Cardiac muscle cell (in vitro differentiated cells and primary cell): ENCODE measurements at regions not wholly inside any gene's neighbourhood (a gene's known extent, or its start where the extent isn't known, plus 50 kb on each side); places are given as distances from the start of the nearest gene placed in this dataset.

ENCODE experiments used
- DNase-seq, 2 donors: peaks; one replicate each; pipeline versions ENCODE4 v3.0.0 to v3.0.0-alpha.2; 2010 to 2017; ENCODE audit warnings: low read depth in 1 of 2, low spot score in 1 of 2
- H3K27ac ChIP-seq: fragments of 200-600 bp; sonication (generic); 2 replicates; pipeline ENCODE4 v1.5.1; 2016
- H3K27me3 ChIP-seq: fragments of 200-600 bp; sonication (generic); 2 replicates; pipeline ENCODE4 v1.6.0; 2016; ENCODE audit warnings: control low read depth
- H3K36me3 ChIP-seq: fragments of 200-600 bp; sonication (generic); 2 replicates; pipeline ENCODE4 v1.5.1; 2016; ENCODE audit warnings: control low read depth
- H3K4me1 ChIP-seq: fragments of 200-600 bp; sonication (generic); 2 replicates; pipeline ENCODE4 v1.8.1; 2017; ENCODE audit warnings: low read depth, mild to moderate bottlenecking, mixed run types
- H3K4me3 ChIP-seq: fragments of 200-600 bp; sonication (generic); 2 replicates; pipeline ENCODE4 v1.5.1; 2016; ENCODE audit warnings: mild to moderate bottlenecking
- H3K9me3 ChIP-seq: fragments of 200-600 bp; sonication (generic); 2 replicates; pipeline ENCODE4 v1.5.1; 2017; ENCODE audit warnings: low read depth, mild to moderate bottlenecking, control low read depth
- TF ChIP-seq, protein P1 (sequence below): IDR thresholded peaks from 2 replicates; pipeline ENCODE4 v1.5.1; 2012; ENCODE audit warnings: low read depth, mild to moderate bottlenecking, low read length

DNA sequence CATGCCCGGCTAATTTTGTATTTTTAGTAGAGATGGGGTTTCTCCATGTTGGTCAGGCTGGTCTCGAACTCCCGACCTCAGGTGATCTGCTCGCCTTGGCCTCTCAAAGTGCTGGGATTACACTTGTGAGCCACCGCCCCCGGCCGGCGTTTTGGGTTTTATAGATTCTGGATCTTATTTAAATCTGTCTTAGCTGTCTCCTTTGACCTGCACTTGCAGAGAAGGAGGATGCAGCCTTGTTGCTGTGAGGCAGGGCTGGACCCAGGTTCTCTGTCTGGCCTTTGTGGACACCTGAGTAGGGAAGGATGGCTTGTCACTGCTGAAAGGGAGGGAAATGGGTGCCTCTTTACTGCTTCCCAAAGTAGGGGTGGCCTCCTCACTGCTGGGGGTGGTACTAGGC is 83.0 kb upstream of the HS6ST1 start:
- H3K4me1 ChIP-seq, result no peaks in the 10 kb centered on the region
- H3K27ac ChIP-seq, result no peak overlapping the region
- no peak for DNase-seq
- TF ChIP-seq, protein P1, sequence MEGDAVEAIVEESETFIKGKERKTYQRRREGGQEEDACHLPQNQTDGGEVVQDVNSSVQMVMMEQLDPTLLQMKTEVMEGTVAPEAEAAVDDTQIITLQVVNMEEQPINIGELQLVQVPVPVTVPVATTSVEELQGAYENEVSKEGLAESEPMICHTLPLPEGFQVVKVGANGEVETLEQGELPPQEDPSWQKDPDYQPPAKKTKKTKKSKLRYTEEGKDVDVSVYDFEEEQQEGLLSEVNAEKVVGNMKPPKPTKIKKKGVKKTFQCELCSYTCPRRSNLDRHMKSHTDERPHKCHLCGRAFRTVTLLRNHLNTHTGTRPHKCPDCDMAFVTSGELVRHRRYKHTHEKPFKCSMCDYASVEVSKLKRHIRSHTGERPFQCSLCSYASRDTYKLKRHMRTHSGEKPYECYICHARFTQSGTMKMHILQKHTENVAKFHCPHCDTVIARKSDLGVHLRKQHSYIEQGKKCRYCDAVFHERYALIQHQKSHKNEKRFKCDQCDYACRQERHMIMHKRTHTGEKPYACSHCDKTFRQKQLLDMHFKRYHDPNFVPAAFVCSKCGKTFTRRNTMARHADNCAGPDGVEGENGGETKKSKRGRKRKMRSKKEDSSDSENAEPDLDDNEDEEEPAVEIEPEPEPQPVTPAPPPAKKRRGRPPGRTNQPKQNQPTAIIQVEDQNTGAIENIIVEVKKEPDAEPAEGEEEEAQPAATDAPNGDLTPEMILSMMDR, result no peak
- H3K4me3 ChIP-seq, result no peak overlapping the region
- H3K9me3 ChIP-seq, result no peaks in the 10 kb centered on the region
- no peaks in the 10 kb centered on the region for H3K36me3 ChIP-seq
- no peaks in the 10 kb centered on the region for H3K27me3 ChIP-seq

DNA sequence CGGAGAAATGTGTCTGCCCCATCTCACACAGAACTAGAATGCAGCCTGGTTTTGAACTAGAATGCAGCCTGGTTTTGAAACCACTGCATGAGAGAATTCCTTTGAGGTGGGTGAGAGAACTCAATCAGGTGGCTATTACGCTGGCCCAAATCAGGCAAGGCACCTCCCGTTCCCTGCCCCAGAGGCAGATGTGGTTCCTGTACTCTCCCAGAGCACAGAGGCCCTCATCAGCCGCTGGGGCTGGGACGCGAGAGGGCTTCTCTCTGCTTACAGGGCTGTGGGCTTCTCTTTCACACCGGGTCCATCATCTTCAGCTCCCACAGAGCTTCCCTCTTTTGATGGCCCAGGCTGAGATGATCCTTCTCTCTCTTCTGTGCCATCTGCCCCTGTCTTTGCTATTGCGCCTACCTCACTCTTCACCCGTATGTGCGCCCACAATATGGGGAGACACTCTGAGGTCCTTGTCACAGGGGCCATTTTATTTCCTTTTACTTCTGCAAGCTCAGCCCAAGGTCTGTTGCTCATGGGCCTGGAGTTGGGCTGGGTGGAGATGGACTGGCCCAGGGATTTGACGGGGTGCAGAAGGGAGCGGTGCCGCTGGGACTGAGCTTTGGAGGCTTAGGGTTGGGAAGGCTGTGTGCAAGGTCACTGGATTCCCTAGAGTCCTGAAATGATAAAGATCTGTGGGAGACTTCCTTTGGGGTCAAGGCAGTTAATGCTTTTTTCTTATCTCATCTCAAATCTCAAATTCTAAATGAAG is 84.4 kb upstream of the HS6ST1 start:
- Histone ChIP-seq H3K36me3 (no peaks in the 10 kb centered on the region), H3K27ac (no peak overlapping the region), H3K9me3 (no peaks in the 10 kb centered on the region), H3K27me3 (no peaks in the 10 kb centered on the region), H3K4me1 (no peaks in the 10 kb centered on the region), H3K4me3 (no peak overlapping the region)
- DNase-seq, result no peak
- TF ChIP-seq, protein P1, result no peak

DNA sequence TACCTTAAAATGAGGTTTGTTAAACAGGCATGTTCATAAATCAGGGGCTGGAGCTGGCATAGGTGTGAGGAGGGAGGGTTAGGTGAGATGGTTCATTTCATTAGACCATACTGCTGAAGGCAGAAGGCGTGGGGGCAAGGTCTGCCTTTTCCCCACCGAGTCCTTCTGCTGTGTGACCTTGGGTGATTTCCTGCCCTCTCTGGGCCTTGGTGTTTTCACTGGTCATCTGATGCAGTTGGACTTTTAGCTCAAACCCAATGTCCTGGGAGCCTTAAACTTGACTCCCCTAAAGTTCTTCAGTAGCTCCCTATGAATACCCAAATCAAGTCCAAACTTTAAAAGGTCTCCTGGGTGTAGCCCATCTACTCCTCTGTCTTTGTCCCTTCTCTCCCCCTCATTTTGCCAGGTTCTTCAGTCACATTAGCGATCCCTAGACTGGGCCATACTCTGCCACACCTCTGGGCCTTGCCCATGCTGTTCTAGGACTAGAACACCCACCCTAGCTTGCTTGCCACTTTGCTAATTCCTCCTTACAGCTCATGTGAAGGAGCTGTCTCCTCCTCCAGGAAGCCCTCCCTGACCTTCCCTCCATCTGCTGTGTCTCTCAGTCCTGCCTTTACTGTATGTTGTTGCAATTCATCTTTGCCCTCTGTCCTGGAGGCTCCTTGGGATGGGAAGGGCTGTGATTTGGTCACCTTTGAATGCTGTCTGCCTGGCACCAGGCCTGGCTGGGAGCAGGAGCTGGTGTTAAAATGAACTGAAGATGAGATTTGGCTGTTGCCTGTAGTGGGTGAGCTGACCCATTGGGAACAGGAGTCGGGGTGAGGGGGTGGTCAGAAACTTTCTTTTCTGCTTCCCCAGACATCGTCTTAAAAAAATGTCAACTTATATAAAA is 85.4 kb upstream of the HS6ST1 start:
- H3K36me3 ChIP-seq, result no peaks in the 10 kb centered on the region

DNA sequence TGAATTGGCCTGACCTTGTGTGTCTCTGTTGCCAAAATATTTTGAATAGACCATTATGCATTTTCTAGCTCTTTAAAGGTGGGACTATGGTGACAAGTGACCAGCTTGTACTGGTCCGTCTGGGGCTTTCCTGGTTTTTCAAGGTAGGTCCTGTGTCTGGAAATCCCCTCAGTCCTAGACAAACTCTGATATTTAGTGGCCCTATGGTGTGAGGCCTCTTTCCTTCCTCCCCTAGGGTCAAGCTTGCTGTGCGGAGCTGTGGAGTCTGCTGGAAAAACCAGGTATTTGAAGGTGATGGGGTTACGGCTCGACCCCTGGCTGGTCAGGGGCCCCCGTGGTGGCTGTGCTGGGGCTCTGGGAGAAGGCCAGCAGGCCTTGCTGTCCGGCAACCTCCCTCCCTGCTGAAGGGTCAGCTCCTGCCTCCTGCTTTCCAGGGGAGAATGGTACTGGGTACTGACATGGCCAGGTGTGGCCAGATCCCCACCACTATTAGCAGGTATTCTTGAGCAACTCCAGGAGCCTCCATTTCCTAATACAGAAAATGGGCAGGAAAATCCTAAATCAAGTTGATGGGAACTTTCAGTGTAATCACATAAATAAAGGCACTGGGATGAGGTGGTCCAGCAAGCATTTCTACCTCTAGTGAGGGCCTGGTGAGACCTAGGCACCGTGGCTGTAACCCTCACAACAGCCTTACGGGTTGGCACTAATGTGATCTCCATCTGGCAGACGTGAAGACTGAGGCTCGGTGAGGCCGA is 86.2 kb upstream of the HS6ST1 start:
- no peaks in the 10 kb centered on the region for H3K9me3 ChIP-seq
- DNase-seq, result no peak
- no peak overlapping the region for H3K27ac ChIP-seq

More for the DNA sequence above, 85.4 kb upstream of the HS6ST1 start:
- Histone ChIP-seq H3K27me3 (no peaks in the 10 kb centered on the region), H3K9me3 (no peaks in the 10 kb centered on the region), H3K4me1 (no peaks in the 10 kb centered on the region), H3K27ac (no peak overlapping the region), H3K4me3 (no peak overlapping the region)
- no peak for DNase-seq
- TF ChIP-seq, protein P1, result no peak

DNA sequence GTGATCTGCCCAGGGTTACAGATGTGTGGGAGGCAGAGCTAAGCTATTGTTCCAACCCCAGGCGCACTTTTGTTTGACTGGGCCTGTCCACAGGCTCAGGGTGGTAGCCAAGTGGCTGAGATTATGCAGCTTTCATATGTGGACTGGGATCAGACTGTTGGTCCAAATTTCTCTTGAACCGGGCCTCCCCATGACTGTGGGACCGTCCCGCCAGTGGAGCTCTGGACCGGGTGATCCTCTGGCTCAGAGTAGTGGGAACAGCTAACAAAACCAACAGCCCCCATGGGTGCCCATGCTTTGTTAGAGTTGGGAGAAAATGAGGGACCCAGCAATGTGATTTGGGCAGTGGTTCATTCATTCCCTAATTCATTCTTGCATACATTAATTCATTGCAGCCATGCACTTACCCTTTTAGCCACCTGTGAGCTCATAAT is 86.8 kb upstream of the HS6ST1 start:
- Histone ChIP-seq H3K4me3 (no peak overlapping the region), H3K4me1 (no peaks in the 10 kb centered on the region), H3K27me3 (no peaks in the 10 kb centered on the region), H3K27ac (no peak overlapping the region), H3K36me3 (no peaks in the 10 kb centered on the region), H3K9me3 (no peaks in the 10 kb centered on the region)
- TF ChIP-seq, protein P1, result no peak
- no peak for DNase-seq

More for the DNA sequence above, 86.2 kb upstream of the HS6ST1 start:
- H3K4me3 ChIP-seq, result no peak overlapping the region
- TF ChIP-seq, protein P1, result no peak
- H3K27me3 ChIP-seq, result no peaks in the 10 kb centered on the region
- no peaks in the 10 kb centered on the region for H3K4me1 ChIP-seq
- H3K36me3 ChIP-seq, result no peaks in the 10 kb centered on the region
